ENCODE measurements at regions not wholly inside any gene's neighbourhood (a gene's known extent, or its start where the extent isn't known, plus 50 kb on each side); places are given as distances from the start of the nearest gene placed in this dataset.

DNA sequence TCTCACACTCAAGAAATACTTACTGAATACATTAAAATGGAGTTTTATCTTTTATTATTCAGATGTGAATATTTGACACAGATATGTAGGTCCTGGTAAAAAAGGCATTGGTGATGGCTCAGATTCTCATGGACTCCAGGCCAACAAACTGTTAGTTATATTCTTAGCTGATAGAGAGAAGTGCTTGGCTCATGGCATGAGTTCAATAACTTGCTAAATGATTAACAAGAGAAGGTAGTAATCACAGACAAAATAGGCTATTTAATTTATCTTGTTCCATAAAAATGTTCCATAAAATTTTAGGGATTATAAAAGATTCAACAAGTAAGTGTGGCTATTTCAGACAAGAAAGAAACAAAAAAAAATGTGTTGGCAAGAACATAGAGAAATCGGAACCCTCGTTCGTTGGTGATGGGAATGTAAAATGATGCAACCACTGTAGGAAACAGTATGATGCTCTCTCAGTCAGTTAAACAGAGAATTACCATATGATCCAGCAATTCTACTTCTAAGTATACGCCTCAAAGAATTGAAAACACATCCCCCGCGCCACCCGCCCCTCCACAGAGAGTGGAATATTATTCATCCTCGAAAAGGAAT, 737.8 kb upstream of the ADAMTS5 start:
- Mint-ChIP-seq H3K4me1 (peaks cover 7% of the 10 kb centered on the region), H3K4me3 (no peak overlapping the region), H3K27me3 (ENCODE audit: low read depth) (no peaks in the 10 kb centered on the region), H3K9me3 (peaks cover 31% of the 10 kb centered on the region), H3K27ac (no peak overlapping the region), H3K36me3 (peaks cover 8% of the 10 kb centered on the region)
- no peak for DNase-seq (ENCODE audit: low spot score in 2 of 2, unreplicated experiment in 2 of 2)
- TF ChIP-seq, protein P1, sequence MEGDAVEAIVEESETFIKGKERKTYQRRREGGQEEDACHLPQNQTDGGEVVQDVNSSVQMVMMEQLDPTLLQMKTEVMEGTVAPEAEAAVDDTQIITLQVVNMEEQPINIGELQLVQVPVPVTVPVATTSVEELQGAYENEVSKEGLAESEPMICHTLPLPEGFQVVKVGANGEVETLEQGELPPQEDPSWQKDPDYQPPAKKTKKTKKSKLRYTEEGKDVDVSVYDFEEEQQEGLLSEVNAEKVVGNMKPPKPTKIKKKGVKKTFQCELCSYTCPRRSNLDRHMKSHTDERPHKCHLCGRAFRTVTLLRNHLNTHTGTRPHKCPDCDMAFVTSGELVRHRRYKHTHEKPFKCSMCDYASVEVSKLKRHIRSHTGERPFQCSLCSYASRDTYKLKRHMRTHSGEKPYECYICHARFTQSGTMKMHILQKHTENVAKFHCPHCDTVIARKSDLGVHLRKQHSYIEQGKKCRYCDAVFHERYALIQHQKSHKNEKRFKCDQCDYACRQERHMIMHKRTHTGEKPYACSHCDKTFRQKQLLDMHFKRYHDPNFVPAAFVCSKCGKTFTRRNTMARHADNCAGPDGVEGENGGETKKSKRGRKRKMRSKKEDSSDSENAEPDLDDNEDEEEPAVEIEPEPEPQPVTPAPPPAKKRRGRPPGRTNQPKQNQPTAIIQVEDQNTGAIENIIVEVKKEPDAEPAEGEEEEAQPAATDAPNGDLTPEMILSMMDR (IDR thresholded peaks at IDR 0.05; ENCODE audit: unreplicated experiment) = no peak

DNA sequence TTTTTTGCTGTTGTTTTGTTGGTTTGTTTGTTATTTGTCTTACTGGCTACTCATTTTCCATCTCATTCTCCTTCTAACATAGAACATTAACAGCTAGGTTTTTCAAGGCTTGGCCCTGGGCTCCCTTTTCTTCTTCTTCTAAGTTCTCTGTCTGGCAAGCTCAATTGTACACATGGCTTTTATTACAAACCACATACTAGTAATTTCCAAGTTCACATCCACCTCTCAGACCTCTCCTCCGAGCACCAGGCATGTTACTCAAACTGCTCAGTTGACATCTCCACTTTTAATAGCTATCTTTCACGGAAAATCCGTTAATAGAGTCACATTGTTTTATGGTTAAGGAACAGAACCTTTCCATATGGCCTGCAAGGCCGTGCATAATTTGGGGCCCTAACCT, 736.9 kb upstream of the ADAMTS5 start:
- Mint-ChIP-seq H3K4me3 (no peak overlapping the region), H3K4me1 (peaks cover 7% of the 10 kb centered on the region), H3K36me3 (peaks cover 8% of the 10 kb centered on the region), H3K27me3 (ENCODE audit: low read depth) (no peaks in the 10 kb centered on the region), H3K9me3 (peaks cover 24% of the 10 kb centered on the region), H3K27ac (no peak overlapping the region)
- TF ChIP-seq, protein P1 (IDR thresholded peaks at IDR 0.05; ENCODE audit: unreplicated experiment) = no peak
- DNase-seq (ENCODE audit: low spot score in 2 of 2, unreplicated experiment in 2 of 2) = no peak

- TF ChIP-seq, protein P1 (IDR thresholded peaks at IDR 0.05; ENCODE audit: unreplicated experiment) = peak; percentile 91
- H3K36me3 Mint-ChIP-seq = no peaks in the 10 kb centered on the region
- peaks cover 4% of the 10 kb centered on the region for H3K9me3 Mint-ChIP-seq
- DNase-seq (ENCODE audit: low spot score in 2 of 2, unreplicated experiment in 2 of 2) = peak; percentile 69 to 86
- H3K27ac Mint-ChIP-seq = no peak overlapping the region
- peak overlapping the region; percentile 18 for H3K4me3 Mint-ChIP-seq
- H3K27me3 Mint-ChIP-seq (ENCODE audit: low read depth) = no peaks in the 10 kb centered on the region
- peaks cover 7% of the 10 kb centered on the region for H3K4me1 Mint-ChIP-seq
Observed at GRCh38 chr21:27700974-27701614, 734.2 kb upstream of the ADAMTS5 start.

- Mint-ChIP-seq H3K4me3 (no peak overlapping the region), H3K27ac (no peak overlapping the region), H3K9me3 (no peaks in the 10 kb centered on the region), H3K4me1 (no peaks in the 10 kb centered on the region), H3K36me3 (no peaks in the 10 kb centered on the region), H3K27me3 (ENCODE audit: low read depth) (no peaks in the 10 kb centered on the region)
- no peak for DNase-seq (ENCODE audit: low spot score in 2 of 2, unreplicated experiment in 2 of 2)
- TF ChIP-seq, protein P1 (IDR thresholded peaks at IDR 0.05; ENCODE audit: unreplicated experiment) = no peak
Observed at GRCh38 chr21:27695246-27695645, 728.4 kb upstream of the ADAMTS5 start.

GRCh38 chr21:27694667-27695066, 727.8 kb upstream of the ADAMTS5 start:
- no peak for DNase-seq (ENCODE audit: low spot score in 2 of 2, unreplicated experiment in 2 of 2)
- Mint-ChIP-seq H3K9me3 (peaks cover 1% of the 10 kb centered on the region), H3K27ac (no peak overlapping the region), H3K27me3 (ENCODE audit: low read depth) (no peaks in the 10 kb centered on the region), H3K4me3 (no peak overlapping the region), H3K36me3 (no peaks in the 10 kb centered on the region), H3K4me1 (no peaks in the 10 kb centered on the region)
- TF ChIP-seq, protein P1 (IDR thresholded peaks at IDR 0.05; ENCODE audit: unreplicated experiment) = no peak

Data from mesothelial cell of epicardium (in vitro differentiated cells).